ENCODE measurements at regions not wholly inside any gene's neighbourhood (a gene's known extent, or its start where the extent isn't known, plus 50 kb on each side); places are given as distances from the start of the nearest gene placed in this dataset.

- no peak for DNase-seq (ENCODE audit: low spot score)
These were observed 297.9 kb downstream of the SOX11 start for GRCh38 chr2:5990086-5990485.

GRCh38 chr2:5991305-5991968 lies 299.3 kb downstream of the SOX11 start:
- DNase-seq (ENCODE audit: low spot score): no peak

GRCh38 chr2:5995832-5996231 lies 303.6 kb downstream of the SOX11 start:
- no peak for DNase-seq (ENCODE audit: low spot score)

GRCh38 chr2:6008186-6008585 lies 316.0 kb downstream of the SOX11 start:
- no peak for DNase-seq (ENCODE audit: low spot score)

DNA sequence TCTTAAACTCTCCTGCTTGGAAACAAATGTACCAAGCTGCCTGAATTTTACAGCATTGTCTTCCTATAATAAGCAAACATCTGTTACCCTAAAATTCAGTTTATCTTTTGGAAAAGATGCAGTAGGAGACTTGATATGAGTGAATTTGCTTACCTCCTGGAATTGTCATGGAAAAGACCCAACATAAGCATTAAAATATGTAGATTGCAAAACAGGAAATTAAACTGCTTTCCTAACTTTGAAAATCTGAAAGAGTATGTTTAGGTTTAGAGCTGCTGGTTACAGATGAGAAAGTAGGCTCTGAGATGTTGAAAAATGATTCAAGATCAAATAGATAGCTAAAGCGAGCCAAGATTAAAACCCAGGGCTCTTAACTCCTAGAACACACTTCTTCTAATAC lies 316.5 kb downstream of the SOX11 start:
- DNase-seq (ENCODE audit: low spot score): no peak

- DNase-seq (ENCODE audit: low spot score): no peak
These were observed 318.0 kb downstream of the SOX11 start for GRCh38 chr2:6010163-6010562.

DNA sequence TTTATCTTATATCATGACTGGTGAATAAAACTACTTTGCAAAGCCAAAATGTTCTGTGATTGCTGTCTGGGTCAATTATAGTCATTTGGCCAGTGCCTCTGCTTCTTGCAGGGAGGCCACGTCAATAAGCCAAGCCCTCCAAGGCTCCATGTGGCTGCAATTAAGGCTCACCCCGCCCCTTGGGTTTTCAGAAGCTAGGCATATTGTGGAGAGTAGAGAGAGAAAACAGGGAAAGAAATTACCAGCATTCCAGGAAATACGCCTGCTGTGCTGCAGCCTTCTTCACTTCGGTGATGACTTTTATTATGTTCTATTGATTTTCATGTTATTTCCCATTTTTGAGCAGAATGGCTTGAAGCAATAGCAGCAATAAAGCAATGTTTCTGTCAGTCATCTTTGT lies 319.7 kb downstream of the SOX11 start:
- no peak for DNase-seq (ENCODE audit: low spot score)

DNA sequence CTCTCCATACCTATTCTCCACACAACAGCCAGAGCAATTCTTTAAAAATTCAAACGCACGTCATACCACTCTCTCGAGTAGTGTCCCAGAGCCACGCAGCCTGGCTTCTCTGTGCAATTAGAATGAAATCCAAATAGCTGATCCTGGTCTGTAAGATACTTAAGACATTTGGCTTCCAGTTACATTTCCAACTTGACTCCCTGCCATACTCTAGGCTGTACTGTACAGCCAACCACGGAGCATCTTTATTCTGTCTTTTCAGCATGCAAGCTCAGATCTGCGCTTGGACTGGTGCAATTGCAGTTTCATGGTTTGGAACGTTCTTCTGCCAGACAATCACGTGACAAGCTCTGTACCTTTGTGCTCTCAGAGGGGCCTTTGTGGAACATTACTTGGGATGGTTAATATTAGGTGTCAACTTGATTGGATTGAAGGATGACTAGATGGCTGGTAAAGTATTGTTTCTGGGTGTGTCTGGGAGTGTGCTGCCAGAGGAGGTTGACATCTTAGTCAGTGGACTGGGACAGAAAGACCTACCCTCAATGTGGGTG lies 325.6 kb downstream of the SOX11 start:
- DNase-seq (ENCODE audit: low spot score): no peak

DNA sequence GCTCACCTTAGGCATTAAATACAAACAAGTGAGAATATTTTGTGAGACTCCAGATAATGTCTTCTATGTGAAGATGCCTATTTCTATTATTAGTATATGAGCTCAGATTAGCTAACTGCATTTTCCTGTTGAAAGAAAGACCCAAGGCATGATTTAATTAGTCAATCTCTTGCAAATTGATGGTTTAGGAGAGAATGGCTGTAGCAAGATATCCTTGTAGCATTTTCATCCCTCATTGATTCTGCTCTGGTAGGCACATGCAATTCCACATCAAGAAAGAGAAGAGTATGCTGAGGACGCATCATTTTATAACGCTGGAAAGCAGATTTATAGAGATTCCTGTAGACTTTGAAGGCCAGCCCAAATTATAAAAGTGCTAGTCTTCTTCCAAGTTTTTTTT lies 332.0 kb downstream of the SOX11 start:
- no peak for DNase-seq (ENCODE audit: low spot score)

GRCh38 chr2:6024784-6025183 lies 332.6 kb downstream of the SOX11 start:
- no peak for DNase-seq (ENCODE audit: low spot score)

DNA sequence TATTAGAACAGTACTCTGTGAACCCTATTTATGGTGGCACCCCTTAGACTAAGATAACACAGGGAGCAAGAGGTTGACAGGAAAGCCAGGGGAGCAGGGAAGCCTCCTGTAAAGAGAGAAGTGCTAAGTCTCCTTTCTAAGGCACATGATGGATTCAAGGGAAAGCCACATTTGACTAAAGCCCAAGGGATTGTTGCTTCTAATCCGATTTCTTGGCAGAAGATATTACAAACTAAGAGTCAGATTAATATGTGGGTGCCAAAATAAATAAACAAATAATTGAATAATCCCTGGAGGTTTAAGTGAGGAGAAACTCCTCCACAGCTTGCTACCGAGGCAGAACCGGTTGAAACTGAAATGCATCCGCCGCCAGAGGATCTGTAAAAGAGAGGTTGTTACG lies 333.2 kb downstream of the SOX11 start:
- DNase-seq (ENCODE audit: low spot score): no peak

DNA sequence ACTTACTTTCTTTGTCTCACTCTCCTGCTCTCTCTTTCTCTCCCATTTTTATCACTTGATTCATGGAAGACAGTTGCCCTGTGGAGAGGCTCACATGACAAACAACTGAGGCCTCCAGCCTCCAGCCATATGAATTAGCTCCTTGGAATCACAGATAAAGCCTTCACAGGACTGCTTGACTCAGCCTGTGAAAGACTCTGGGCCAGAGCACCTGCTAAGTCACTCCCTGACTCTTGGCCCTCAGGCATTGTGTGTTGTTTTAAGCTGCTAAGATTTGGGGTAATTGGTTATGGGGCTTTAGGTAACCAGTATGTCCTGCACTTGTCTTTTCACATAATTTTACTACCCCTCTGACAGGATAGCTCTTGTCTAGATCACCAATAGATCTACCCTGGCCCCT lies 334.9 kb downstream of the SOX11 start:
- DNase-seq (ENCODE audit: low spot score): no peak

DNA sequence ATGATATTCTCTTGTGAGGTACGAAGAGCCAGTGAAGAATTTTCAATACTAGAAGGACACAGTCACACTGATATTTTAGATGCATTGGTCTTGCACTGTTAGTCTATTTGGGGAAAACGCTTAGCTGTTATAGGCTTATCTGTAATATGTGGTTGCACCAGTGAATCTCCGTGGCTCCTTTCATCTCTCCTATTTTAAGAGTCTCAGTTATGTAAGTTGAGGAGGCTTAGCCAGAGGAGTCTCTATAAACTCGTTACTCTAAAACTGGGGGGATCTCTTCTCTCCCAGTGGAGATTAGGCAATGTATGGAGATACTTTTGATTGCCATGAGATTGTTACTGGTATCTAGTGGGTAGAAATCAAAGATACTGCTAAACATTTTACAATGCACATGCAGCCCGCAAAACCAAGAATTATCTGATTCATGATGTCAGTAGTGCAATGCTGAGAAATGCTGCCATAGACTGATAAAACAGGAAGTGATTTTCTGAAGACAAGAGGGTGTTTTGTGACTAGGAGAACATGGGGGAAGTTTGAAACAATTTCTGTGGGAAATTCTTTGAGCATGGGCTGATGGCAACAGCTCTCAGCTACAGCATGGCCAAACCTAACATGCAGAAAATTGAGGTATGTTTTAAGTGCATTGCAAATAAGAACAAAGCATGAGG lies 339.1 kb downstream of the SOX11 start:
- no peak for DNase-seq (ENCODE audit: low spot score)

DNA sequence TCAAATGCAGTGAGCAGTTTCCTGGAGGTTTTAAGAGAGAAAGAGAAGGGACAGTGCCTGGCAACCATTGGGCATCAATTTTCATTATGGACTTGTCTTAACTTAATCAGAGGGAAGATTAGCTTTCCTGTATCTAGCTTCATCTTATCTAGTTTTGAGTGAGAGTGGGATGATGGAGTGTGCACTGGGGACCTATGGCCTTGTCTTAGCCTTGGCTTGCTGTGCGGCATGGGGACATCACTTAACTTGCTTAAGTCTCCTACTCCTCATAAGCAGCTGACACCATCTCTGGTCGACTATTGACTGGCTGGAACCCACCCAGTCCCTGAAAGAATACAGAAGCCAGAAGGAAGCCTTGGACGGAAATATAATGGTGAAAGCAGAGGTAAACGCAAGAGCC lies 344.0 kb downstream of the SOX11 start:
- DNase-seq (ENCODE audit: low spot score): no peak

- no peak for DNase-seq (ENCODE audit: low spot score)
These were observed 351.1 kb downstream of the SOX11 start for GRCh38 chr2:6043238-6043637.

GRCh38 chr2:6052649-6053048 lies 360.5 kb downstream of the SOX11 start:
- DNase-seq (ENCODE audit: low spot score): no peak

DNA sequence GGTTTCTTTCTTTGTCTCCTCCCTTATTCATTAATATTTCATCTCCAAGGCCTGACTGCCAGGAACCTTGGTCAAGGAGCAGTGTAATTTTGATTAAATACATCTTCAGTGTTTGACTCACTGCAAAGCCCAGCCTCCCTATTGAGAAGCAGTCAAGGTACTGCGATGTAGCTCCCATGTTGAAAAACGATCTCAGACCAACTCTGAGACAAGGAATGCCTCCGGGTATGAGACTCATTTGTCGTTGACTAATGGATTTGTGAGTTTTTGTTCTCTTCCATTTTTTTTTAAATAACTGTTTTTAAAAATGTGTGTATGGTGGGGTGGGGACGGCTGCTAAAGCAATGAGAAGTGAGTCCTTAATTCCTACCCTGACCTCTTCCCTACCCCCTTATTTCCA lies 361.6 kb downstream of the SOX11 start:
- no peak for DNase-seq (ENCODE audit: low spot score)

DNA sequence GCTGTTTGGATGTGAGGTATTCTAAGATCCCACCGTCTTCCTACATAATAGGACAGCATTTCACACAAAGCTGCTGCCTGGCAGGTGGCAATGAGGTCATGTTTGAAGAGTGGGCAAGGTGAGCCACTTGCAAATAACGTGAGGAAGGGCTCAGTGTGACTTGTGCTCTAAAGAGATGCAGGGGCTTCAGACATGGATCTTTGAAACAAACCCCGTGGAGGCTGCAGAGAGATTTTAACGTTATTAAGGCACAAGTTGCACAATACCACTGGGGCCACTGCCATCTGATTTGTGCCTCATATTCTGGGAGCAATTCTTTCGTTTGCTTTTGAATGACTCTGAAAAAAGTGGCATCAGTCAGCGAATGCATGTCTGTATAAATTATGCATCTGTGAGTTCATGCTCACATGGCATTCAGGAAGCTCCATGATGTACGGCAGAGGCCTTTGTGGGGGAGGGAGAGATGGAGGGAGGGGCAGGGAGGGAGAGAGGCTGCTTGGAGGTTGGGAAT lies 362.0 kb downstream of the SOX11 start:
- DNase-seq (ENCODE audit: low spot score): no peak

- no peak for DNase-seq (ENCODE audit: low spot score)
These were observed 368.9 kb downstream of the SOX11 start for GRCh38 chr2:6060992-6061663.

DNA sequence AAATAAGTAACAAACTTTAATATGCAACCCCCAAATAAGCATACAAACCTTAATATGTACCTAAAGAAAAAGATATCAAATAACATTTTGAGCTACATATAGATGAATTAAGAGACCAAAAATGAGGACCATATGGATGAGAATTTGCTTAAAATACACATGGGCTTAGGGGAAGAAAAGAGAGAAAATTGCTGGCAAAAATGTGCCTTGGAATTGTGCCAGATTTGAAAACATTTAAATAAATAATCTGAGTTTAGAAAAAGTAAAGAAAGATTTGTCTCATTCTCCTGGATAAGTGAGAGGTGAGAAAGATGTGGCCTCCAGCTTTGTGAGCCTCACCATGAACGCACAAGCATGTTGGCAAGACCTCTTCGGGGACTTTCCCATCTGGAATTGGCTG lies 372.6 kb downstream of the SOX11 start:
- no peak for DNase-seq (ENCODE audit: low spot score)

- DNase-seq (ENCODE audit: low spot score): no peak
These were observed 373.5 kb downstream of the SOX11 start for GRCh38 chr2:6065703-6066102.

DNA sequence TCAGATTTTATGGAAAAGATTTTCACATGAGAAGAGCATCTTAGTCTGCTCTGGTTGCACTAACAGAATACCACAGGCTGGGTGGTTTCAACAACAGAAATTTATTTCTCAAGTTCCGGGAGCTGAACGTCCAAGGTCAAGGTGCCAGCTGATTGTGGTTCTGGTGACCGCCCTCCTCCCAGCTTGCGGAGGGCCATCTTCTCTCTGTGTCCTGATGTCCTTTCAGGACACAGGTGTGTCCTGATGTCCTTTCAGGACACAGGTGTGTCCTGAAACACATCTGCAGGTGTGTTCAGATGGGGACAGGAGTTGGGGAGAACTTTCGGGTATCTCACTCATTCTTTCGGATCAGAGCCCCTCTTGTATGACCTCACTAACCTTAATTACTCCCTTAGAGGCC lies 374.9 kb downstream of the SOX11 start:
- no peak for DNase-seq (ENCODE audit: low spot score)

DNA sequence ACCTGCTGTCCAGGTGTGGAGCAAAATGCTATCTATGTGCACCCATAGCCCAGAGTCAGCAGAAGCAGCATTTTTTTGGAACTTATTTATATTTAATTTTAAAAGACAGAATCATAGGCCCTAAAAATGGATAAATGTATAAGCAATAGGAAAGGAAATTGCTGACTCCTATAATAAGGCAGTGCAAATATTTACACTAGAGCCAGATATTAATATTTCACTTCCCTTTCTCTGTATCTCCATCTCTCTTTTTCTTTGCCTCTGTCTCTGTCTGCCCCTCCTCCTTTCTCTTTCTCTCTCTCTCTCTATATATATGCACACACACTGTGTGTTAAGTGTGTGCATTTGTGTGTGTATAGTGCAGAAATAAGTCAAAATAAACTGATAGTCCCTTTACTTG lies 375.6 kb downstream of the SOX11 start:
- DNase-seq (ENCODE audit: low spot score): no peak

Data from LoVo (cell line).